ENCODE measurements at regions not wholly inside any gene's neighbourhood (a gene's known extent, or its start where the extent isn't known, plus 50 kb on each side); places are given as distances from the start of the nearest gene placed in this dataset.
A peak's percentile ranks its signal among the peaks of the same experiment; 100 is the strongest.

GRCh38 chr5:93010037-93010436 lies 571.0 kb downstream of the NR2F1-AS1 start:
- no peak for DNase-seq

GRCh38 chr5:93008502-93009207 lies 572.4 kb downstream of the NR2F1-AS1 start:
- DNase-seq, result no peak

GRCh38 chr5:93006915-93007314 lies 574.1 kb downstream of the NR2F1-AS1 start:
- DNase-seq, result no peak

- DNase-seq, result no peak
Observed at GRCh38 chr5:92998456-92998855, 582.6 kb downstream of the NR2F1-AS1 start.

GRCh38 chr5:92994392-92994791 lies 586.6 kb downstream of the NR2F1-AS1 start:
- no peak for DNase-seq

- DNase-seq, result no peak
Observed at GRCh38 chr5:92992073-92992472, 588.9 kb downstream of the NR2F1-AS1 start.

- DNase-seq, result no peak
Observed at GRCh38 chr5:92991581-92992067, 589.4 kb downstream of the NR2F1-AS1 start.

- DNase-seq, result no peak
Observed at GRCh38 chr5:92990771-92991170, 590.2 kb downstream of the NR2F1-AS1 start.

GRCh38 chr5:92981001-92981400 lies 600.0 kb downstream of the NR2F1-AS1 start:
- no peak for DNase-seq

- DNase-seq, result no peak
Observed at GRCh38 chr5:92980491-92980890, 600.5 kb downstream of the NR2F1-AS1 start.

- DNase-seq, result peak in 4 of 56 donors; percentile 1 to 18 (median 8)
Observed at GRCh38 chr5:92979716-92980115, 601.3 kb downstream of the NR2F1-AS1 start.

- DNase-seq, result peak in 25 of 56 donors; percentile 3 to 52 (median 23)
Observed at GRCh38 chr5:92977846-92978540, 603.0 kb downstream of the NR2F1-AS1 start.

- no peak for DNase-seq
Observed at GRCh38 chr5:92976156-92976555, 604.9 kb downstream of the NR2F1-AS1 start.

GRCh38 chr5:92969781-92970237 lies 611.2 kb downstream of the NR2F1-AS1 start:
- DNase-seq, result peak in 26 of 56 donors; percentile 5 to 86 (median 30)

GRCh38 chr5:92969191-92969780 lies 611.7 kb downstream of the NR2F1-AS1 start:
- no peak for DNase-seq

GRCh38 chr5:92963800-92964199 lies 617.2 kb downstream of the NR2F1-AS1 start:
- DNase-seq, result no peak

- DNase-seq, result peak in 5 of 56 donors; percentile 1 to 16 (median 6)
Observed at GRCh38 chr5:92962752-92963151, 618.3 kb downstream of the NR2F1-AS1 start.

- DNase-seq, result no peak
Observed at GRCh38 chr5:92956886-92957285, 624.1 kb downstream of the NR2F1-AS1 start.

GRCh38 chr5:92952243-92952642 lies 628.8 kb downstream of the NR2F1-AS1 start:
- no peak for DNase-seq

GRCh38 chr5:92951746-92952145 lies 629.3 kb downstream of the NR2F1-AS1 start:
- DNase-seq, result no peak

- no peak for DNase-seq
Observed at GRCh38 chr5:92946546-92946945, 634.5 kb downstream of the NR2F1-AS1 start.

GRCh38 chr5:92945605-92946097 lies 635.4 kb downstream of the NR2F1-AS1 start:
- DNase-seq, result peak in 5 of 56 donors; percentile 1 to 27 (median 6)

Data from amygdala (tissue), 56 donors.